CD14-positive monocyte (primary cell): ENCODE measurements at regions not wholly inside any gene's neighbourhood (a gene's known extent, or its start where the extent isn't known, plus 50 kb on each side); places are given as distances from the start of the nearest gene placed in this dataset.

Experiments
- DNase-seq, 3 donors: peaks; one replicate each; pipeline ENCODE4 v3.0.0-alpha.2; 2011 to 2022
- H2AFZ ChIP-seq: 2 replicates; pipeline ENCODE4 v1.6.0; 2012; ENCODE audit warnings: mild to moderate bottlenecking, low read depth, low read length, inconsistent platforms; ENCODE audit not compliant: insufficient read depth, poor library complexity, severe bottlenecking
- H3K27ac ChIP-seq, 2 donors: 1 replicate in 1 of 2; 2 replicates in 1 of 2; pipeline ENCODE4 v1.5.1; 2012 to 2013; ENCODE audit warnings: low read length in 2 of 2, control low read depth in 1 of 2, inconsistent platforms in 1 of 2, low read depth in 1 of 2, mild to moderate bottlenecking in 1 of 2
- H3K27me3 ChIP-seq, 2 donors: one replicate each; pipeline versions ENCODE4 v1.6.0 to v1.6.1; 2011 to 2013; ENCODE audit warnings: low read length in 2 of 2; ENCODE audit not compliant: control insufficient read depth in 2 of 2, insufficient read depth in 2 of 2
- H3K36me3 ChIP-seq, 2 donors: replicated peaks in 1 of 2; 1 replicate in 1 of 2; 2 replicates in 1 of 2; pipeline versions ENCODE4 v1.5.1 to v1.6.1; 2012 to 2013; ENCODE audit warnings: low read length in 2 of 2, control low read depth in 1 of 2, inconsistent platforms in 1 of 2, mild to moderate bottlenecking in 1 of 2; ENCODE audit not compliant: insufficient read depth in 2 of 2, control insufficient read depth in 1 of 2
- H3K4me1 ChIP-seq, 2 donors: 1 replicate in 1 of 2; 2 replicates in 1 of 2; pipeline versions ENCODE4 v1.5.1 to v1.6.1; 2012 to 2013; ENCODE audit warnings: low read length in 2 of 2, control low read depth in 1 of 2, inconsistent platforms in 1 of 2, mild to moderate bottlenecking in 1 of 2, moderate library complexity in 1 of 2; ENCODE audit not compliant: insufficient read depth in 2 of 2, control insufficient read depth in 1 of 2
- H3K4me2 ChIP-seq: replicated peaks from 2 replicates; pipeline ENCODE3; 2012; ENCODE audit warnings: low read length, moderate library complexity, mild to moderate bottlenecking; ENCODE audit not compliant: poor library complexity, severe bottlenecking; ENCODE audit errors: extremely low read depth
- H3K4me3 ChIP-seq, 3 experiments: fragments of 200-600 bp in 1 of 3; sonication (generic) in 1 of 3; replicated peaks in 1 of 3; 1 replicate in 2 of 3; 2 replicates in 1 of 3; pipeline ENCODE4 v1.5.1; 2011 to 2013; ENCODE audit warnings: low read length in 3 of 3, mild to moderate bottlenecking in 3 of 3, control low read depth in 2 of 3, low read depth in 2 of 3, inconsistent platforms in 1 of 3, moderate library complexity in 1 of 3
- H3K79me2 ChIP-seq: 2 replicates; pipeline ENCODE4 v1.6.0; 2012; ENCODE audit warnings: mild to moderate bottlenecking, control low read depth, inconsistent platforms, low read length, moderate library complexity; ENCODE audit not compliant: insufficient read depth
- H3K9ac ChIP-seq: 2 replicates; pipeline ENCODE4 v1.6.0; 2017; ENCODE audit warnings: low read length, mild to moderate bottlenecking; ENCODE audit not compliant: insufficient read depth, poor library complexity, severe bottlenecking
- H3K9me3 ChIP-seq, 2 donors: replicated peaks in 1 of 2; 1 replicate in 1 of 2; 2 replicates in 1 of 2; pipeline versions ENCODE4 v1.5.1 to v1.6.1; 2012 to 2013; ENCODE audit warnings: low read length in 2 of 2, control low read depth in 1 of 2; ENCODE audit not compliant: control insufficient read depth in 1 of 2, insufficient read depth in 1 of 2
- H4K20me1 ChIP-seq: 2 replicates; pipeline ENCODE4 v1.6.0; 2012; ENCODE audit warnings: mild to moderate bottlenecking, low read length, control low read depth, moderate library complexity; ENCODE audit not compliant: insufficient read depth
- H3K27ac Mint-ChIP-seq, 7 donors: one replicate each; pipeline ENCODE4 v1.8.0; 2020; ENCODE audit warnings: mild to moderate bottlenecking in 7 of 7, mixed read lengths in 7 of 7, moderate library complexity in 6 of 7, inconsistent platforms in 2 of 7
- H3K27me3 Mint-ChIP-seq, 3 donors: one replicate each; pipeline ENCODE4 v1.8.0; 2021 to 2022; ENCODE audit warnings: low read depth in 3 of 3, mild to moderate bottlenecking in 3 of 3, mixed read lengths in 3 of 3, moderate library complexity in 3 of 3, inconsistent platforms in 1 of 3
- H3K36me3 Mint-ChIP-seq, 2 donors: one replicate each; pipeline ENCODE4 v1.8.0; 2020; ENCODE audit warnings: mixed read lengths in 2 of 2, inconsistent platforms in 1 of 2, mild to moderate bottlenecking in 1 of 2
- H3K4me1 Mint-ChIP-seq: one replicate; pipeline ENCODE4 v1.8.0; 2020; ENCODE audit warnings: mild to moderate bottlenecking, mixed read lengths
- H3K4me3 Mint-ChIP-seq, 2 donors: one replicate each; pipeline ENCODE4 v1.8.0; 2020; ENCODE audit warnings: mild to moderate bottlenecking in 2 of 2, mixed read lengths in 2 of 2, moderate library complexity in 1 of 2
- H3K9me3 Mint-ChIP-seq, 7 donors: one replicate each; pipeline ENCODE4 v1.8.0; 2020 to 2022; ENCODE audit warnings: mixed read lengths in 7 of 7, mild to moderate bottlenecking in 6 of 7, moderate library complexity in 6 of 7, inconsistent platforms in 2 of 7
- WGBS: methylation state at CpG from one replicate; pipeline ENCODE4 v1.1.5; 2013; ENCODE audit warnings: missing lambda C conversion rate; ENCODE audit not compliant: insufficient coverage; 5-methylcytosine and 5-hydroxymethylcytosine counted together
- intact Hi-C, 2 donors: fragments of 100-400 bp; cut with micrococcal nuclease; formaldehyde crosslinking; loops; one replicate each; pipeline versions ENCODE4 v1.15.0 to v1.15.1; 2023
- TF ChIP-seq, protein P1 (sequence below): fragments of 200-600 bp; IDR thresholded peaks from one replicate; pipeline ENCODE4 v1.8.0; 2022; ENCODE audit warnings: antibody characterized with exemption, mild to moderate bottlenecking

DNA sequence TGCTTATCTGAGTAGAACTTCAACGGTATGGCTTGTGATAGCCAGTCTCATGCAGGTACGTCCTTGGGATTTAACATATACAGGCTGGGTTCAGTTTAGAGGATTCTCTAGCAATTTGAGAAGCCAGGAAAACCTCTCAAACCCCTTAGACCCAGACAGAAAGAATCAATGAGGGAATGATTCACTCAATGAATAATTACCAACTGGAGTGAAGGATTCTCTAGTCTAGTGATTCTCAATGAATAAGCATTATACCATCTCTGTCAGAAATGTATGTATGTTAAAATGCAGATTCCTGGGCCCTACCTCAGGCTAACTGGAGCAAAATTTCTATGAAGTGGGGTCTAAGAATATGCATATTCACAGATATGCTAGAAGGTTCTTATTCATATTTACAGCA, 54.5 kb upstream of the APP start:
- Histone ChIP-seq H3K4me3 (no peak overlapping the region), H3K79me2 (no peaks in the 10 kb centered on the region), H3K27ac (no peak overlapping the region), H3K36me3 (no peaks in the 10 kb centered on the region), H3K9me3 (no peaks in the 10 kb centered on the region), H3K4me1 (no peaks in the 10 kb centered on the region), H3K4me2 (no peak overlapping the region), H3K9ac (no peak overlapping the region), H4K20me1 (no peaks in the 10 kb centered on the region), H3K27me3 (no peaks in the 10 kb centered on the region), H2AFZ (no peak overlapping the region)
- Mint-ChIP-seq H3K36me3 (no peaks in the 10 kb centered on the region), H3K27ac (no peak overlapping the region), H3K9me3 (peaks cover under 1 to 12% (median 3%) of the 10 kb centered on the region in 7 donors), H3K4me3 (no peak overlapping the region), H3K27me3 (peaks cover 0 to 2% (median 1%) of the 10 kb centered on the region in 3 donors), H3K4me1 (no peaks in the 10 kb centered on the region)
- intact Hi-C loops: no loop called here
- WGBS: no CpG with 5 or more reads among the region's 2 CpGs
- DNase-seq: no peak
- TF ChIP-seq, protein P1, sequence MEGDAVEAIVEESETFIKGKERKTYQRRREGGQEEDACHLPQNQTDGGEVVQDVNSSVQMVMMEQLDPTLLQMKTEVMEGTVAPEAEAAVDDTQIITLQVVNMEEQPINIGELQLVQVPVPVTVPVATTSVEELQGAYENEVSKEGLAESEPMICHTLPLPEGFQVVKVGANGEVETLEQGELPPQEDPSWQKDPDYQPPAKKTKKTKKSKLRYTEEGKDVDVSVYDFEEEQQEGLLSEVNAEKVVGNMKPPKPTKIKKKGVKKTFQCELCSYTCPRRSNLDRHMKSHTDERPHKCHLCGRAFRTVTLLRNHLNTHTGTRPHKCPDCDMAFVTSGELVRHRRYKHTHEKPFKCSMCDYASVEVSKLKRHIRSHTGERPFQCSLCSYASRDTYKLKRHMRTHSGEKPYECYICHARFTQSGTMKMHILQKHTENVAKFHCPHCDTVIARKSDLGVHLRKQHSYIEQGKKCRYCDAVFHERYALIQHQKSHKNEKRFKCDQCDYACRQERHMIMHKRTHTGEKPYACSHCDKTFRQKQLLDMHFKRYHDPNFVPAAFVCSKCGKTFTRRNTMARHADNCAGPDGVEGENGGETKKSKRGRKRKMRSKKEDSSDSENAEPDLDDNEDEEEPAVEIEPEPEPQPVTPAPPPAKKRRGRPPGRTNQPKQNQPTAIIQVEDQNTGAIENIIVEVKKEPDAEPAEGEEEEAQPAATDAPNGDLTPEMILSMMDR: no peak

DNA sequence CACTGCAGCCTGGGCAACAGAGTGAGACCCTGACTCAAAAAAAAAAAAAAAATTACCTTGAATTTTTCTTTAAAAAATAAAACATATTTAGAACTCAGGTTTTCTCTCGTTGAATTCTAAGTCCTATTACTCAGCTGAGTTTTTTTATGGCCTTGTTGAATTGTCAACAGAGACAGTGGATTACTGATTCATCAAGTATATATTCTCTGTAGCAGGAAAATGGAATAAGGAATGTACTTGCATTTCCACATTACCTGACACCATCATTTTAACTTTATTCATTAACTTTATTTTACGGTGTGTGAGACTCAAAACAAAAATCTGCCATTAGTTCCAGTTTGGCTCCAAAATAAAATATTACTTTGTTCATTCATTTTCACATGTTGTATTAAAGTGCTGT, 53.8 kb upstream of the APP start:
- no peaks in the 10 kb centered on the region for H4K20me1 ChIP-seq
- H3K4me3 Mint-ChIP-seq: no peak overlapping the region
- H3K4me3 ChIP-seq: no peak overlapping the region
- H3K9me3 ChIP-seq: no peaks in the 10 kb centered on the region
- DNase-seq: no peak
- H3K27me3 Mint-ChIP-seq: peaks cover 0 to 2% (median 1%) of the 10 kb centered on the region in 3 donors
- no peaks in the 10 kb centered on the region for H3K4me1 ChIP-seq
- H3K9me3 Mint-ChIP-seq: peaks cover 2 to 12% (median 4%) of the 10 kb centered on the region in 7 donors
- no peak overlapping the region for H3K27ac Mint-ChIP-seq
- no peak overlapping the region for H3K27ac ChIP-seq
- no peaks in the 10 kb centered on the region for H3K36me3 ChIP-seq
- H3K27me3 ChIP-seq: no peaks in the 10 kb centered on the region
- H3K9ac ChIP-seq: no peak overlapping the region
- H2AFZ ChIP-seq: no peak overlapping the region
- no peaks in the 10 kb centered on the region for H3K4me1 Mint-ChIP-seq
- no peaks in the 10 kb centered on the region for H3K79me2 ChIP-seq
- H3K36me3 Mint-ChIP-seq: no peaks in the 10 kb centered on the region
- TF ChIP-seq, protein P1: no peak
- intact Hi-C loops: no loop called here
- no CpG with 5 or more reads among the region's 2 CpGs for WGBS
- H3K4me2 ChIP-seq: no peak overlapping the region
